Ovary (tissue), 3 donors: ENCODE measurements at regions not wholly inside any gene's neighbourhood (a gene's known extent, or its start where the extent isn't known, plus 50 kb on each side); places are given as distances from the start of the nearest gene placed in this dataset.

Experiments used
- CTCF ChIP-seq, 3 donors: fragments of 450-650 bp in 2 of 3; fragments of 200-600 bp in 1 of 3; IDR thresholded peaks; one replicate each; pipeline versions ENCODE4 v1.5.1 to v1.8.0; 2016 to 2022; ENCODE audit warnings: antibody characterized with exemption in 3 of 3, mild to moderate bottlenecking in 1 of 3
- POLR2A ChIP-seq: fragments of 450-650 bp; IDR thresholded peaks from one replicate; pipeline ENCODE4 v1.6.1; 2017; ENCODE audit warnings: antibody characterized with exemption, mild to moderate bottlenecking, moderate library complexity
- donor health status: DM: no; HTN: no; CAD: no.

- TF ChIP-seq CTCF (IDR thresholded peaks at IDR 0.05): no peak
- TF ChIP-seq POLR2A: no peak
Measured at GRCh38 chr7:34406848-34407530, 251.0 kb upstream of the NPSR1 start.
